ENCODE measurements at regions not wholly inside any gene's neighbourhood (a gene's known extent, or its start where the extent isn't known, plus 50 kb on each side); places are given as distances from the start of the nearest gene placed in this dataset.

GRCh38 chr3:18724456-18724855 lies 299.3 kb upstream of the SATB1 start:
- H4K91ac ChIP-seq (ENCODE audit: insufficient read length, low read depth, low read length), result no peak overlapping the region
- Mint-ChIP-seq H3K27ac (no peak overlapping the region), H3K9me3 (no peaks in the 10 kb centered on the region), H3K36me3 (ENCODE audit: insufficient read depth in 1 of 3, low read depth in 3 of 3) (no peaks in the 10 kb centered on the region), H3K27me3 (ENCODE audit: low read depth) (no peaks in the 10 kb centered on the region), H3K4me3 (no peak overlapping the region), H3K4me1 (peaks cover under 1 to 10% of the 10 kb centered on the region in 2 experiments)
- H2AK5ac ChIP-seq (ENCODE audit: insufficient read length, low read length), result no peak overlapping the region
- no peaks in the 10 kb centered on the region for H3K27me3 ChIP-seq (ENCODE audit: insufficient read depth, low read length)
- H3K9ac ChIP-seq (ENCODE audit: extremely low read depth, insufficient read length, low read length), result no peak overlapping the region
- WGBS (ENCODE audit: extremely low coverage, insufficient read length, low lambda C conversion rate), result no CpG with 5 or more reads among the region's 2 CpGs
- H3K4ac ChIP-seq (ENCODE audit: low read depth, low read length), result no peak overlapping the region
- H2BK20ac ChIP-seq (ENCODE audit: low read depth, low read length, poor library complexity, severe bottlenecking), result no peak overlapping the region
- no peak overlapping the region for H3K4me2 ChIP-seq (ENCODE audit: insufficient read depth, insufficient read length, low read length)
- H2AFZ ChIP-seq (ENCODE audit: low read length), result no peak overlapping the region
- H4K20me1 ChIP-seq (ENCODE audit: control insufficient read depth, insufficient read depth, insufficient read length), result no peaks in the 10 kb centered on the region
- H2BK120ac ChIP-seq (ENCODE audit: low read depth, low read length, poor library complexity, severe bottlenecking), result no peak overlapping the region
- H3K23me2 ChIP-seq (ENCODE audit: insufficient read length, low read depth, low read length, poor library complexity, severe bottlenecking), result no peaks in the 10 kb centered on the region
- no peak overlapping the region for H3K27ac ChIP-seq (ENCODE audit: insufficient read length, low read depth, low read length)
- no peaks in the 10 kb centered on the region for H3K4me1 ChIP-seq (ENCODE audit: insufficient read depth, low read length)
- H3K56ac ChIP-seq (ENCODE audit: insufficient read length, low read depth, low read length), result no peak overlapping the region
- TF ChIP-seq CTCF (conservative IDR thresholded peaks at IDR 0.05), result no peak
- H2BK15ac ChIP-seq (ENCODE audit: low read depth, low read length), result no peak overlapping the region
- H3K18ac ChIP-seq (ENCODE audit: insufficient read length, low read depth, low read length), result no peak overlapping the region
- H3K79me2 ChIP-seq (ENCODE audit: insufficient read depth, low read length), result no peaks in the 10 kb centered on the region
- H4K5ac ChIP-seq (ENCODE audit: insufficient read length, low read depth, low read length), result no peak overlapping the region
- no peaks in the 10 kb centered on the region for H3K9me3 ChIP-seq (ENCODE audit: control insufficient read depth, low read depth, low read length)
- no peak overlapping the region for H2BK5ac ChIP-seq (ENCODE audit: insufficient read length, low read length)
- no peaks in the 10 kb centered on the region for H3K79me1 ChIP-seq (ENCODE audit: insufficient read depth, low read depth, low read length, poor library complexity, severe bottlenecking)
- H2BK12ac ChIP-seq (ENCODE audit: insufficient read length, low read depth, low read length), result no peak overlapping the region
- H3T11ph ChIP-seq (ENCODE audit: low read length), result no peak overlapping the region
- H3K14ac ChIP-seq (ENCODE audit: insufficient read depth, low read length), result no peak overlapping the region
- H3K23ac ChIP-seq (ENCODE audit: insufficient read length, low read depth, low read length), result no peak overlapping the region
- H4K8ac ChIP-seq (replicated peaks; ENCODE audit: insufficient read length, low read depth, low read length), result no peak overlapping the region
- no peak for DNase-seq
